GM23338 (cell line): ENCODE measurements at regions not wholly inside any gene's neighbourhood (a gene's known extent, or its start where the extent isn't known, plus 50 kb on each side); places are given as distances from the start of the nearest gene placed in this dataset.

Source experiments
- ATAC-seq: fragments of 200-7000 bp; cut with Tn5 transposase; 3 replicates; pipeline ENCODE4 v1.9.1; 2020
- DNase-seq: peaks from one replicate; pipeline ENCODE4 v3.0.0-alpha.2; 2015; ENCODE audit warnings: low spot score
- H2AFZ ChIP-seq: fragments of 200-600 bp; sonication (generic); 2 replicates; pipeline ENCODE4 v1.8.0; 2016; ENCODE audit warnings: antibody characterized with exemption, mild to moderate bottlenecking, moderate library complexity
- H3F3A ChIP-seq: fragments of 200-600 bp; sonication (generic); replicated peaks from 2 replicates; pipeline ENCODE4 v1.8.0; 2017; ENCODE audit warnings: antibody characterized with exemption, mixed run types, low read depth
- H3K27ac ChIP-seq: fragments of 200-600 bp; sonication (generic); 2 replicates; pipeline ENCODE4 v1.6.1; 2016; ENCODE audit warnings: low read depth
- H3K27me3 ChIP-seq: fragments of 200-600 bp; sonication (generic); 2 replicates; pipeline ENCODE4 v1.8.0; 2016; ENCODE audit warnings: mild to moderate bottlenecking, mixed run types, moderate library complexity; ENCODE audit not compliant: insufficient read depth
- H3K36me3 ChIP-seq: fragments of 200-600 bp; sonication (generic); 2 replicates; pipeline ENCODE4 v1.8.0; 2016; ENCODE audit warnings: mild to moderate bottlenecking; ENCODE audit not compliant: insufficient read depth
- H3K4me1 ChIP-seq: fragments of 200-600 bp; sonication (generic); 2 replicates; pipeline ENCODE4 v1.8.0; 2016; ENCODE audit warnings: mild to moderate bottlenecking, moderate library complexity; ENCODE audit not compliant: insufficient read depth
- H3K4me2 ChIP-seq: fragments of 200-600 bp; sonication (generic); 2 replicates; pipeline ENCODE4 v1.7.1; 2017; ENCODE audit warnings: mixed run types
- H3K4me3 ChIP-seq: fragments of 200-600 bp; sonication (generic); 2 replicates; pipeline ENCODE4 v1.6.1; 2016; ENCODE audit warnings: mixed run types
- H3K79me2 ChIP-seq: fragments of 200-600 bp; sonication (generic); replicated peaks from 2 replicates; pipeline ENCODE4 v1.8.0; 2017; ENCODE audit warnings: mild to moderate bottlenecking; ENCODE audit not compliant: insufficient read depth
- H3K9me2 ChIP-seq: fragments of 200-600 bp; sonication (generic); 2 replicates; pipeline ENCODE4 v1.8.0; 2017; ENCODE audit not compliant: insufficient read depth
- H4K20me1 ChIP-seq: fragments of 200-600 bp; sonication (generic); replicated peaks from 2 replicates; pipeline ENCODE4 v1.8.0; 2017; ENCODE audit warnings: mild to moderate bottlenecking; ENCODE audit not compliant: insufficient read depth
- H3K27ac Mint-ChIP-seq: 2 replicates; pipeline ENCODE4 v1.8.0; 2020; ENCODE audit warnings: inconsistent platforms, mild to moderate bottlenecking, moderate library complexity, mixed read lengths
- H3K27me3 Mint-ChIP-seq: 3 replicates; pipeline ENCODE4 v1.8.0; 2022; ENCODE audit warnings: low read depth, mild to moderate bottlenecking, moderate library complexity, mixed read lengths, inconsistent platforms; ENCODE audit not compliant: insufficient read depth, poor library complexity
- H3K36me3 Mint-ChIP-seq: 3 replicates; pipeline ENCODE4 v1.8.0; 2021; ENCODE audit warnings: low read depth, mild to moderate bottlenecking, inconsistent platforms, moderate library complexity, mixed read lengths
- H3K4me1 Mint-ChIP-seq: 3 replicates; pipeline ENCODE4 v1.8.0; 2020; ENCODE audit warnings: mild to moderate bottlenecking, inconsistent platforms, mixed read lengths
- H3K4me3 Mint-ChIP-seq: 3 replicates; pipeline ENCODE4 v1.8.0; 2021; ENCODE audit warnings: moderate library complexity, mild to moderate bottlenecking, inconsistent platforms, mixed read lengths
- H3K9me3 Mint-ChIP-seq: 3 replicates; pipeline ENCODE4 v1.8.0; 2020; ENCODE audit warnings: moderate library complexity, mild to moderate bottlenecking, inconsistent platforms, mixed read lengths
- CREB1 ChIP-seq: fragments of 250-450 bp; sonication (Bioruptor Pico); IDR thresholded peaks from 2 replicates; pipeline ENCODE4 v1.5.0; 2020; ENCODE audit warnings: low read depth, mild to moderate bottlenecking, moderate library complexity
- EZH2 ChIP-seq: fragments of 200-600 bp; sonication (generic); IDR thresholded peaks from one replicate; pipeline ENCODE4 v1.8.0; 2017; ENCODE audit warnings: antibody characterized with exemption, mild to moderate bottlenecking, low read depth; ENCODE audit not compliant: unreplicated experiment
- JUNB ChIP-seq: IDR thresholded peaks from one replicate; pipeline ENCODE4 v1.6.1; 2016; ENCODE audit warnings: antibody characterized with exemption; ENCODE audit not compliant: unreplicated experiment
- NANOG ChIP-seq: IDR thresholded peaks from 2 replicates; pipeline ENCODE4 v1.6.1; 2016; ENCODE audit warnings: antibody characterized with exemption, borderline replicate concordance
- STAT1 ChIP-seq: IDR thresholded peaks from one replicate; pipeline ENCODE4 v1.6.1; 2016; ENCODE audit warnings: antibody characterized with exemption; ENCODE audit not compliant: unreplicated experiment
- ZNF114 ChIP-seq: fragments of 250-450 bp; sonication (Bioruptor Pico); IDR thresholded peaks from 2 replicates; pipeline ENCODE4 v1.5.0; 2020; ENCODE audit warnings: mild to moderate bottlenecking, moderate library complexity
- ZNF331 ChIP-seq: fragments of 250-450 bp; sonication (Bioruptor Pico); IDR thresholded peaks from 2 replicates; pipeline ENCODE4 v1.5.0; 2020; ENCODE audit warnings: low read depth, mild to moderate bottlenecking, moderate library complexity
- TF ChIP-seq, protein P1 (sequence below): fragments of 250-450 bp; sonication (Bioruptor Pico); IDR thresholded peaks from 2 replicates; pipeline ENCODE4 v1.5.0; 2020; ENCODE audit warnings: mild to moderate bottlenecking, moderate library complexity
- TF ChIP-seq, protein P2 (sequence below), 2 experiments: fragments of 200-600 bp in 1 of 2; sonication (generic) in 1 of 2; conservative IDR thresholded peaks; 2 replicates each; pipeline versions ENCODE4 v1.5.1 to v1.6.1; 2016 to 2017; ENCODE audit warnings: antibody characterized with exemption in 2 of 2, low read depth in 2 of 2, mild to moderate bottlenecking in 2 of 2, moderate library complexity in 1 of 2
- TF ChIP-seq, protein P3 (sequence below): IDR thresholded peaks from one replicate; pipeline ENCODE4 v1.6.1; 2018; ENCODE audit warnings: antibody characterized with exemption; ENCODE audit not compliant: unreplicated experiment
- TF ChIP-seq, protein P4 (sequence below): IDR thresholded peaks from 2 replicates; pipeline ENCODE4 v1.6.1; 2016; ENCODE audit warnings: antibody characterized with exemption

DNA sequence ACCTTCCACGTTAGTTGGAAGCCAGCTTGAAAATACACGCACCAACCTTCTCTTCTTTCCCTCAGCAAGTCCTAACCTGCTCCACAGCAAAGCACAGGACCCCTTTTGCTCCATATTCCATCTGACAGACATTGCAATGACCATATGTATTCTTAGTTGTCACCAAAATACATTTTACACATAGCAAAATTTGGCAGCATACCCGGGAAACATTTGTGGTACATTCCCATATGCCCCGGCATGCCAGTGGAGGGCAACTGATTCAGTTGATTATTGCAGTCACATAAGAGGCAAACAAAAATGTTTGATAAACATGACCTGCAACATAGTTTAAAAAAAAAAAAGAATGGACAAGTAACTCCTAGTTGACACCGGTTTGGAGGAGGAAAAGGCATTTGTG is 202.1 kb upstream of the UBE2E3 start:
- ATAC-seq = no peak

More for the DNA sequence above, 202.1 kb upstream of the UBE2E3 start:
- Histone ChIP-seq H2AFZ (no peak overlapping the region), H4K20me1 (no peaks in the 10 kb centered on the region), H3K36me3 (no peaks in the 10 kb centered on the region), H3K79me2 (no peaks in the 10 kb centered on the region), H3F3A (no peaks in the 10 kb centered on the region), H3K4me2 (no peak overlapping the region), H3K4me1 (peaks cover 6% of the 10 kb centered on the region; the same call in 1 of the 2 replicates), H3K27ac (no peak overlapping the region), H3K27me3 (no peaks in the 10 kb centered on the region), H3K4me3 (no peak overlapping the region), H3K9me2 (no peaks in the 10 kb centered on the region)
- Mint-ChIP-seq H3K27ac (no peak overlapping the region), H3K4me1 (peaks cover 11% of the 10 kb centered on the region; the same call in 2 of the 3 replicates), H3K9me3 (no peaks in the 10 kb centered on the region; the same call in 2 of the 3 replicates), H3K27me3 (no peaks in the 10 kb centered on the region), H3K36me3 (no peaks in the 10 kb centered on the region), H3K4me3 (no peak overlapping the region)
- TF ChIP-seq EZH2 (no peak), JUNB (no peak), ZNF331 (no peak), ZNF114 (no peak), NANOG (no peak), STAT1 (no peak), CREB1 (CRISPR knock-in tag) (no peak)
- TF ChIP-seq, protein P1, sequence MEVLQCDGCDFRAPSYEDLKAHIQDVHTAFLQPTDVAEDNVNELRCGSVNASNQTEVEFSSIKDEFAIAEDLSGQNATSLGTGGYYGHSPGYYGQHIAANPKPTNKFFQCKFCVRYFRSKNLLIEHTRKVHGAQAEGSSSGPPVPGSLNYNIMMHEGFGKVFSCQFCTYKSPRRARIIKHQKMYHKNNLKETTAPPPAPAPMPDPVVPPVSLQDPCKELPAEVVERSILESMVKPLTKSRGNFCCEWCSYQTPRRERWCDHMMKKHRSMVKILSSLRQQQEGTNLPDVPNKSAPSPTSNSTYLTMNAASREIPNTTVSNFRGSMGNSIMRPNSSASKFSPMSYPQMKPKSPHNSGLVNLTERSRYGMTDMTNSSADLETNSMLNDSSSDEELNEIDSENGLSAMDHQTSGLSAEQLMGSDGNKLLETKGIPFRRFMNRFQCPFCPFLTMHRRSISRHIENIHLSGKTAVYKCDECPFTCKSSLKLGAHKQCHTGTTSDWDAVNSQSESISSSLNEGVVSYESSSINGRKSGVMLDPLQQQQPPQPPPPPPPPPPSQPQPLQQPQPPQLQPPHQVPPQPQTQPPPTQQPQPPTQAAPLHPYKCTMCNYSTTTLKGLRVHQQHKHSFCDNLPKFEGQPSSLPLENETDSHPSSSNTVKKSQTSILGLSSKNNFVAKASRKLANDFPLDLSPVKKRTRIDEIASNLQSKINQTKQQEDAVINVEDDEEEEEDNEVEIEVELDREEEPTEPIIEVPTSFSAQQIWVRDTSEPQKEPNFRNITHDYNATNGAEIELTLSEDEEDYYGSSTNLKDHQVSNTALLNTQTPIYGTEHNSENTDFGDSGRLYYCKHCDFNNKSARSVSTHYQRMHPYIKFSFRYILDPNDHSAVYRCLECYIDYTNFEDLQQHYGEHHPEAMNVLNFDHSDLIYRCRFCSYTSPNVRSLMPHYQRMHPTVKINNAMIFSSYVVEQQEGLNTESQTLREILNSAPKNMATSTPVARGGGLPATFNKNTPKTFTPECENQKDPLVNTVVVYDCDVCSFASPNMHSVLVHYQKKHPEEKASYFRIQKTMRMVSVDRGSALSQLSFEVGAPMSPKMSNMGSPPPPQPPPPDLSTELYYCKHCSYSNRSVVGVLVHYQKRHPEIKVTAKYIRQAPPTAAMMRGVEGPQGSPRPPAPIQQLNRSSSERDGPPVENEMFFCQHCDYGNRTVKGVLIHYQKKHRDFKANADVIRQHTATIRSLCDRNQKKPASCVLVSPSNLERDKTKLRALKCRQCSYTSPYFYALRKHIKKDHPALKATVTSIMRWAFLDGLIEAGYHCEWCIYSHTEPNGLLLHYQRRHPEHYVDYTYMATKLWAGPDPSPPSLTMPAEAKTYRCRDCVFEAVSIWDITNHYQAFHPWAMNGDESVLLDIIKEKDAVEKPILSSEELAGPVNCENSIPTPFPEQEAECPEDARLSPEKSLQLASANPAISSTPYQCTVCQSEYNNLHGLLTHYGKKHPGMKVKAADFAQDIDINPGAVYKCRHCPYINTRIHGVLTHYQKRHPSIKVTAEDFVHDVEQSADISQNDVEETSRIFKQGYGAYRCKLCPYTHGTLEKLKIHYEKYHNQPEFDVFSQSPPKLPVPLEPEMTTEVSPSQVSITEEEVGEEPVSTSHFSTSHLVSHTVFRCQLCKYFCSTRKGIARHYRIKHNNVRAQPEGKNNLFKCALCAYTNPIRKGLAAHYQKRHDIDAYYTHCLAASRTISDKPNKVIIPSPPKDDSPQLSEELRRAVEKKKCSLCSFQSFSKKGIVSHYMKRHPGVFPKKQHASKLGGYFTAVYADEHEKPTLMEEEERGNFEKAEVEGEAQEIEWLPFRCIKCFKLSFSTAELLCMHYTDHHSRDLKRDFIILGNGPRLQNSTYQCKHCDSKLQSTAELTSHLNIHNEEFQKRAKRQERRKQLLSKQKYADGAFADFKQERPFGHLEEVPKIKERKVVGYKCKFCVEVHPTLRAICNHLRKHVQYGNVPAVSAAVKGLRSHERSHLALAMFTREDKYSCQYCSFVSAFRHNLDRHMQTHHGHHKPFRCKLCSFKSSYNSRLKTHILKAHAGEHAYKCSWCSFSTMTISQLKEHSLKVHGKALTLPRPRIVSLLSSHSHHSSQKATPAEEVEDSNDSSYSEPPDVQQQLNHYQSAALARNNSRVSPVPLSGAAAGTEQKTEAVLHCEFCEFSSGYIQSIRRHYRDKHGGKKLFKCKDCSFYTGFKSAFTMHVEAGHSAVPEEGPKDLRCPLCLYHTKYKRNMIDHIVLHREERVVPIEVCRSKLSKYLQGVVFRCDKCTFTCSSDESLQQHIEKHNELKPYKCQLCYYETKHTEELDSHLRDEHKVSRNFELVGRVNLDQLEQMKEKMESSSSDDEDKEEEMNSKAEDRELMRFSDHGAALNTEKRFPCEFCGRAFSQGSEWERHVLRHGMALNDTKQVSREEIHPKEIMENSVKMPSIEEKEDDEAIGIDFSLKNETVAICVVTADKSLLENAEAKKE = no peak
- TF ChIP-seq, protein P2, sequence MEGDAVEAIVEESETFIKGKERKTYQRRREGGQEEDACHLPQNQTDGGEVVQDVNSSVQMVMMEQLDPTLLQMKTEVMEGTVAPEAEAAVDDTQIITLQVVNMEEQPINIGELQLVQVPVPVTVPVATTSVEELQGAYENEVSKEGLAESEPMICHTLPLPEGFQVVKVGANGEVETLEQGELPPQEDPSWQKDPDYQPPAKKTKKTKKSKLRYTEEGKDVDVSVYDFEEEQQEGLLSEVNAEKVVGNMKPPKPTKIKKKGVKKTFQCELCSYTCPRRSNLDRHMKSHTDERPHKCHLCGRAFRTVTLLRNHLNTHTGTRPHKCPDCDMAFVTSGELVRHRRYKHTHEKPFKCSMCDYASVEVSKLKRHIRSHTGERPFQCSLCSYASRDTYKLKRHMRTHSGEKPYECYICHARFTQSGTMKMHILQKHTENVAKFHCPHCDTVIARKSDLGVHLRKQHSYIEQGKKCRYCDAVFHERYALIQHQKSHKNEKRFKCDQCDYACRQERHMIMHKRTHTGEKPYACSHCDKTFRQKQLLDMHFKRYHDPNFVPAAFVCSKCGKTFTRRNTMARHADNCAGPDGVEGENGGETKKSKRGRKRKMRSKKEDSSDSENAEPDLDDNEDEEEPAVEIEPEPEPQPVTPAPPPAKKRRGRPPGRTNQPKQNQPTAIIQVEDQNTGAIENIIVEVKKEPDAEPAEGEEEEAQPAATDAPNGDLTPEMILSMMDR (conservative IDR thresholded peaks at IDR 0.05; ENCODE audit: low read depth in 2 of 2) = no peak
- TF ChIP-seq, protein P3, sequence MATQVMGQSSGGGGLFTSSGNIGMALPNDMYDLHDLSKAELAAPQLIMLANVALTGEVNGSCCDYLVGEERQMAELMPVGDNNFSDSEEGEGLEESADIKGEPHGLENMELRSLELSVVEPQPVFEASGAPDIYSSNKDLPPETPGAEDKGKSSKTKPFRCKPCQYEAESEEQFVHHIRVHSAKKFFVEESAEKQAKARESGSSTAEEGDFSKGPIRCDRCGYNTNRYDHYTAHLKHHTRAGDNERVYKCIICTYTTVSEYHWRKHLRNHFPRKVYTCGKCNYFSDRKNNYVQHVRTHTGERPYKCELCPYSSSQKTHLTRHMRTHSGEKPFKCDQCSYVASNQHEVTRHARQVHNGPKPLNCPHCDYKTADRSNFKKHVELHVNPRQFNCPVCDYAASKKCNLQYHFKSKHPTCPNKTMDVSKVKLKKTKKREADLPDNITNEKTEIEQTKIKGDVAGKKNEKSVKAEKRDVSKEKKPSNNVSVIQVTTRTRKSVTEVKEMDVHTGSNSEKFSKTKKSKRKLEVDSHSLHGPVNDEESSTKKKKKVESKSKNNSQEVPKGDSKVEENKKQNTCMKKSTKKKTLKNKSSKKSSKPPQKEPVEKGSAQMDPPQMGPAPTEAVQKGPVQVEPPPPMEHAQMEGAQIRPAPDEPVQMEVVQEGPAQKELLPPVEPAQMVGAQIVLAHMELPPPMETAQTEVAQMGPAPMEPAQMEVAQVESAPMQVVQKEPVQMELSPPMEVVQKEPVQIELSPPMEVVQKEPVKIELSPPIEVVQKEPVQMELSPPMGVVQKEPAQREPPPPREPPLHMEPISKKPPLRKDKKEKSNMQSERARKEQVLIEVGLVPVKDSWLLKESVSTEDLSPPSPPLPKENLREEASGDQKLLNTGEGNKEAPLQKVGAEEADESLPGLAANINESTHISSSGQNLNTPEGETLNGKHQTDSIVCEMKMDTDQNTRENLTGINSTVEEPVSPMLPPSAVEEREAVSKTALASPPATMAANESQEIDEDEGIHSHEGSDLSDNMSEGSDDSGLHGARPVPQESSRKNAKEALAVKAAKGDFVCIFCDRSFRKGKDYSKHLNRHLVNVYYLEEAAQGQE = no peak
- TF ChIP-seq, protein P4, sequence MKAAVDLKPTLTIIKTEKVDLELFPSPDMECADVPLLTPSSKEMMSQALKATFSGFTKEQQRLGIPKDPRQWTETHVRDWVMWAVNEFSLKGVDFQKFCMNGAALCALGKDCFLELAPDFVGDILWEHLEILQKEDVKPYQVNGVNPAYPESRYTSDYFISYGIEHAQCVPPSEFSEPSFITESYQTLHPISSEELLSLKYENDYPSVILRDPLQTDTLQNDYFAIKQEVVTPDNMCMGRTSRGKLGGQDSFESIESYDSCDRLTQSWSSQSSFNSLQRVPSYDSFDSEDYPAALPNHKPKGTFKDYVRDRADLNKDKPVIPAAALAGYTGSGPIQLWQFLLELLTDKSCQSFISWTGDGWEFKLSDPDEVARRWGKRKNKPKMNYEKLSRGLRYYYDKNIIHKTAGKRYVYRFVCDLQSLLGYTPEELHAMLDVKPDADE = no peak
- DNase-seq = no peak
